Body of pancreas (tissue), 4 donors: ENCODE measurements at regions not wholly inside any gene's neighbourhood (a gene's known extent, or its start where the extent isn't known, plus 50 kb on each side); places are given as distances from the start of the nearest gene placed in this dataset.

Source experiments
- ATAC-seq: fragments of 150-250 bp; one replicate; pipeline ENCODE4 v1.9.1; 2016
- DNase-seq, 4 donors: peaks; one replicate each; pipeline ENCODE4 v3.0.0-alpha.2; 2019
- H3K27ac ChIP-seq, 4 donors: fragments of 200-600 bp; sonication (generic); 1 replicate in 3 of 4; 2 replicates in 1 of 4; pipeline versions ENCODE4 v1.5.1 to v1.6.1; 2016 to 2019; ENCODE audit warnings: mild to moderate bottlenecking in 1 of 4, mixed read lengths in 1 of 4, moderate library complexity in 1 of 4
- H3K27me3 ChIP-seq, 2 donors: fragments of 200-600 bp; sonication (generic); one replicate each; pipeline ENCODE4 v1.6.0; 2016; ENCODE audit warnings: mild to moderate bottlenecking in 1 of 2
- H3K36me3 ChIP-seq, 2 donors: fragments of 200-600 bp; sonication (generic); replicated peaks in 1 of 2; 2 replicates each; pipeline ENCODE4 v1.5.1; 2016; ENCODE audit warnings: low read depth in 2 of 2; ENCODE audit not compliant: insufficient read depth in 1 of 2
- H3K4me1 ChIP-seq: fragments of 200-600 bp; sonication (generic); one replicate; pipeline ENCODE4 v1.6.0; 2016
- H3K4me3 ChIP-seq, 2 donors: fragments of 200-600 bp; sonication (generic); 1 replicate in 1 of 2; 2 replicates in 1 of 2; pipeline ENCODE4 v1.5.1; 2016 to 2019
- H3K9me3 ChIP-seq, 3 donors: fragments of 200-600 bp; sonication (generic); 1 replicate in 2 of 3; 2 replicates in 1 of 3; pipeline ENCODE4 v1.5.1; 2016
- CTCF ChIP-seq, 7 experiments: fragments of 450-650 bp in 4 of 7; fragments of 200-600 bp in 3 of 7; sonication (generic) in 3 of 7; IDR thresholded peaks; one replicate each; pipeline ENCODE4 v1.5.1; 2016 to 2019; ENCODE audit warnings: antibody characterized with exemption in 7 of 7
- POLR2A ChIP-seq, 3 donors: fragments of 450-650 bp; IDR thresholded peaks; one replicate each; pipeline ENCODE4 v1.6.1; 2016; ENCODE audit warnings: antibody characterized with exemption in 3 of 3, mild to moderate bottlenecking in 2 of 3
- WGBS, 2 donors: methylation state at CpG; one replicate each; pipeline ENCODE4 v1.1.5; 2017; 5-methylcytosine and 5-hydroxymethylcytosine counted together
- intact Hi-C: fragments of 100-400 bp; cut with DNase I; formaldehyde crosslinking; loops from one replicate; pipeline ENCODE4 v1.15.1; 2023

DNA sequence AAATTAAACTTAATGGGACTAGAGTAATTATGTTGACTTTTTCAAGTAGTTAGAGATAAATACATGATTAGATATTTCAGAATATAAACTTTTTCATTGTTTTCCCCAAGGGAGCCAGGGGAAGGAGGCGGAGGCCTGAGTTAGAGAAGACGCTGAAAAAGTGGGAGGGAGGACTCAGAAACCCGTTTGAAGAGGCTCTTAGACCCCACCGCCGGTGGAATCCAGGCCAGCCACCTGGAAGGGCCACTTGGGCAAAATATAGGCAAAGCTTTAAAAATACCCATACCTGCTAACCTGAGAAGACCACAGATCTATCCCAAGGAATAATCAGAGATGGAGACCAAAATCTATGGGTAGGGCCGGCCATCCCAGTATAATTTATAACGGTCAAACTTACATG lies 242.6 kb downstream of the PTPRU start:
- Histone ChIP-seq H3K9me3 (peaks cover 0 to 5% (median 0%) of the 10 kb centered on the region in 3 donors), H3K27me3 (no peaks in the 10 kb centered on the region), H3K27ac (no peak overlapping the region), H3K4me1 (no peaks in the 10 kb centered on the region), H3K36me3 (no peaks in the 10 kb centered on the region), H3K4me3 (no peak overlapping the region)
- intact Hi-C loops, result no loop called here
- WGBS, 2 donors, result 43 to 48% methylated on average over 7 of the region's 7 CpGs
- no peak for DNase-seq
- no peak for ATAC-seq
- TF ChIP-seq CTCF (IDR thresholded peaks at IDR 0.05), result no peak
- TF ChIP-seq POLR2A (IDR thresholded peaks at IDR 0.05), result no peak

DNA sequence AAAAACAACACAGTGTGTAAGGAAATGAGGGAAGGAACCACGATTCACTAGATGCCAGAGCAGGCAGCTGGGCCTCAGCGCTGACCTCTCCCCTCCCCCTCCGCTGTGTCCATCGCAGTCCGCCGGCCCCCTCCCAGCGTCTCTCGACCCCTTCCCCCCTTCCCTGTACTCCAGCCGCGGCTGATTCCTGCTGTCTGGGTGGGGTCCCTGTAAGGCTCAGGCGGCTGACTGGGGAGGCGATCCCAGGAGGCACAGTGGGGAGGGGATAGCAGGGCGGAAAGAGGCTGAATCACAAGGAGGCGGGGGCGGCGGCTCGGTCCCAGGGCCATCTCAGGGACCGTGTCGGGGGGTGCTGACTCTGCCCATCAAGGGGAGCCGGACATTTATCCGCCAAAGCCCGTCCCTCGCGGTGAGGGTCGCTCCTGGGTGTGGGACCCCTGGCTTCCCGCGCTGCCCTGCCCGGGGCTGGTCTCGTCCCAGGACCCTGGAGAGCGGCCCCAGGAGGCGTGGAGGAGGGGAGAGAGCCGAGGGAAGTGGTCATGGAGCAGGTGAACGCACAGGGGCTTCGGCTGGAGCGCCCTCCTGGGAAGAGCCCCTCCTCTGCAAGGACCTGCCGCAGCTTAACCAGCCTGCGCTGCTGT lies 241.9 kb downstream of the PTPRU start:
- intact Hi-C loops, result no loop called here
- no peaks in the 10 kb centered on the region for H3K27me3 ChIP-seq
- no peaks in the 10 kb centered on the region for H3K36me3 ChIP-seq

DNA sequence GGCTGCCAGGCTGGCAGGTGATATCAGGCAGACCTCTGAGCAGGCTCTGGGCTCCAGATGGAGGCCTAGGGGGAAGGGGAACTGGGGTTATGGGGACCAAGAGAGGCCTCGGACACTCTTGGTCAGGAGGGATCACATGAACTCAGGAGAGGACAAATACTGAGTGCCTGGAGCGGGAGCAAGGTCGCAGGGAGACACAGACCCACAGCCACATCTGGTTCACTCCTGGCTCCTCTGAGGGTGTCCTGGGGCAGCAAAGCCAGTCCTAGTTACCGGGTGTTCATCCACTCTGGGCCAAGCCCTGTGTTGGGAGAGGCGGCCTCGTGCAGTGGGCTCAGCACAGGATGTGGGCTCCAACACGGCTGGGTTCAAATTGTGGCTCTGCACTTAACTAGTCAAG lies 239.0 kb downstream of the PTPRU start:
- intact Hi-C loops, result no loop called here
- ATAC-seq (no peak), DNase-seq (no peak)
- H3K27ac ChIP-seq, result no peak overlapping the region
- no peaks in the 10 kb centered on the region for H3K9me3 ChIP-seq
- H3K4me3 ChIP-seq, result no peak overlapping the region
- TF ChIP-seq POLR2A (IDR thresholded peaks at IDR 0.05), result no peak
- no peak for TF ChIP-seq CTCF (IDR thresholded peaks at IDR 0.05)
- no peaks in the 10 kb centered on the region for H3K36me3 ChIP-seq
- H3K4me1 ChIP-seq, result peaks cover 13% of the 10 kb centered on the region
- 64 to 85% methylated on average over 7 of the region's 7 CpGs for WGBS, 2 donors
- no peaks in the 10 kb centered on the region for H3K27me3 ChIP-seq

More for the DNA sequence above, 241.9 kb downstream of the PTPRU start:
- H3K4me3 ChIP-seq, result no peak overlapping the region
- TF ChIP-seq POLR2A (IDR thresholded peaks at IDR 0.05) (no peak), CTCF (IDR thresholded peaks at IDR 0.05) (no peak)
- H3K4me1 ChIP-seq, result no peaks in the 10 kb centered on the region
- H3K27ac ChIP-seq, result no peak overlapping the region
- WGBS, 2 donors, result 19 to 30% methylated on average over 15 to 37 of the region's 37 CpGs
- DNase-seq (no peak), ATAC-seq (no peak)
- peaks cover 0 to 5% (median 0%) of the 10 kb centered on the region in 3 donors for H3K9me3 ChIP-seq

GRCh38 chr1:29474274-29475244 lies 238.2 kb downstream of the PTPRU start:
- TF ChIP-seq CTCF (IDR thresholded peaks at IDR 0.05), result no peak
- TF ChIP-seq POLR2A (IDR thresholded peaks at IDR 0.05), result no peak
- intact Hi-C loops, result no loop called here
- Histone ChIP-seq H3K27me3 (no peaks in the 10 kb centered on the region), H3K9me3 (no peaks in the 10 kb centered on the region), H3K27ac (no peak overlapping the region), H3K4me1 (peaks cover 13% of the 10 kb centered on the region), H3K4me3 (no peak overlapping the region), H3K36me3 (no peaks in the 10 kb centered on the region)
- 52 to 54% methylated on average over 8 to 9 of the region's 9 CpGs for whole genome bisulfite sequencing, 2 donors
- DNase-seq (no peak), ATAC-seq (no peak)
